G401 (cell line): ENCODE measurements at regions not wholly inside any gene's neighbourhood (a gene's known extent, or its start where the extent isn't known, plus 50 kb on each side); places are given as distances from the start of the nearest gene placed in this dataset.

Experiments
- DNase-seq: peaks from one replicate; pipeline ENCODE4 v3.0.0-alpha.2; 2015; ENCODE audit warnings: low spot score
- in situ Hi-C: cut with HindIII; loops from 2 replicates; pipeline ENCODE4 v1.10.0; 2016; ENCODE audit warnings: low sequenced_read_pairs, mixed read lengths

- DNase-seq = no peak
- in situ Hi-C loops = no loop called here
These were observed 312.4 kb downstream of the MTX2 start for GRCh38 chr2:176581557-176582165.

- DNase-seq = no peak
- in situ Hi-C loops = no loop called here
These were observed 312.9 kb downstream of the MTX2 start for GRCh38 chr2:176582176-176582575.

- in situ Hi-C loops = no loop called here
- no peak for DNase-seq
These were observed 313.8 kb downstream of the MTX2 start for GRCh38 chr2:176582990-176583481.

- in situ Hi-C loops = no loop called here
These were observed 314.4 kb downstream of the MTX2 start for GRCh38 chr2:176583607-176584006.

GRCh38 chr2:176584333-176584732 lies 315.1 kb downstream of the MTX2 start:
- DNase-seq = no peak
- in situ Hi-C loops = no loop called here

More at GRCh38 chr2:176583607-176584006, 314.4 kb downstream of the MTX2 start:
- DNase-seq = no peak

- in situ Hi-C loops = no loop called here
- no peak for DNase-seq
These were observed 316.0 kb downstream of the MTX2 start for GRCh38 chr2:176585291-176585690.

GRCh38 chr2:176585791-176586190 lies 316.5 kb downstream of the MTX2 start:
- no peak for DNase-seq

GRCh38 chr2:176589287-176589686 lies 320.0 kb downstream of the MTX2 start:
- in situ Hi-C loops = no loop called here
- DNase-seq = no peak

More at GRCh38 chr2:176585791-176586190, 316.5 kb downstream of the MTX2 start:
- in situ Hi-C loops = no loop called here

GRCh38 chr2:176589825-176590440 lies 320.7 kb downstream of the MTX2 start:
- in situ Hi-C loops = no loop called here
- no peak for DNase-seq

- in situ Hi-C loops = no loop called here
- no peak for DNase-seq
These were observed 323.0 kb downstream of the MTX2 start for GRCh38 chr2:176592216-176592615.

GRCh38 chr2:176595986-176596385 lies 326.7 kb downstream of the MTX2 start:
- in situ Hi-C loops = no loop called here
- DNase-seq = no peak

GRCh38 chr2:176597916-176598315 lies 328.7 kb downstream of the MTX2 start:
- in situ Hi-C loops = no loop called here
- no peak for DNase-seq

- no peak for DNase-seq
- in situ Hi-C loops = no loop called here
These were observed 329.1 kb downstream of the MTX2 start for GRCh38 chr2:176598351-176598750.

- DNase-seq = no peak
- in situ Hi-C loops = no loop called here
These were observed 330.7 kb downstream of the MTX2 start for GRCh38 chr2:176599796-176600485.

- in situ Hi-C loops = no loop called here
- DNase-seq = no peak
These were observed 331.8 kb downstream of the MTX2 start for GRCh38 chr2:176601066-176601465.

GRCh38 chr2:176612036-176612435 lies 342.8 kb downstream of the MTX2 start:
- in situ Hi-C loops = no loop called here
- no peak for DNase-seq

- in situ Hi-C loops = no loop called here
- DNase-seq = no peak
These were observed 343.5 kb downstream of the MTX2 start for GRCh38 chr2:176612736-176613135.

GRCh38 chr2:176613323-176613987 lies 344.2 kb downstream of the MTX2 start:
- DNase-seq = no peak
- in situ Hi-C loops = no loop called here

GRCh38 chr2:176614049-176614448 lies 344.8 kb downstream of the MTX2 start:
- in situ Hi-C loops = no loop called here
- no peak for DNase-seq

- no peak for DNase-seq
- in situ Hi-C loops = no loop called here
These were observed 345.7 kb downstream of the MTX2 start for GRCh38 chr2:176614930-176615329.
